HEK293T (cell line): ENCODE measurements at regions not wholly inside any gene's neighbourhood (a gene's known extent, or its start where the extent isn't known, plus 50 kb on each side); places are given as distances from the start of the nearest gene placed in this dataset.

Source experiments
- CTCF ChIA-PET: fragments of 350-600 bp; formaldehyde crosslinking; extraction: SDS; loops from one replicate; lab custom pipeline; 2021; ENCODE audit warnings: antibody characterized with exemption, inconsistent platforms; lab: Yijun Ruan, JAX
- POLR2A ChIA-PET: fragments of 350-600 bp; formaldehyde crosslinking; extraction: SDS; loops from one replicate; lab custom pipeline; 2020; ENCODE audit warnings: antibody characterized with exemption, inconsistent platforms; lab: Yijun Ruan, JAX
- DNase-seq: peaks from one replicate; pipeline ENCODE4 v3.0.0; 2012; ENCODE audit warnings: mixed read lengths; ENCODE audit errors: extremely low spot score
- ARNT ChIP-seq: fragments of 450-650 bp; IDR thresholded peaks from 2 replicates; pipeline ENCODE4 v1.6.1; 2017; ENCODE audit warnings: mild to moderate bottlenecking
- BHLHE40 ChIP-seq: fragments of 450-650 bp; IDR thresholded peaks from 2 replicates; pipeline ENCODE4 v1.6.1; 2016; ENCODE audit warnings: mild to moderate bottlenecking, moderate library complexity, borderline replicate concordance
- CTBP1 ChIP-seq: fragments of 450-650 bp; IDR thresholded peaks from 2 replicates; pipeline ENCODE4 v1.6.1; 2016; ENCODE audit warnings: borderline replicate concordance
- ELF4 ChIP-seq: fragments of 450-650 bp; IDR thresholded peaks from 2 replicates; pipeline ENCODE4 v1.6.1; 2017; ENCODE audit warnings: antibody characterized with exemption
- FOXA1 ChIP-seq: fragments of 450-650 bp; IDR thresholded peaks from 2 replicates; pipeline ENCODE4 v1.6.1; 2016; ENCODE audit warnings: mild to moderate bottlenecking
- FOXK2 ChIP-seq: fragments of 450-650 bp; IDR thresholded peaks from 2 replicates; pipeline ENCODE4 v1.6.1; 2016; ENCODE audit warnings: mild to moderate bottlenecking
- FOXM1 ChIP-seq: fragments of 450-650 bp; IDR thresholded peaks from 2 replicates; pipeline ENCODE4 v1.6.1; 2017; ENCODE audit warnings: mild to moderate bottlenecking, borderline replicate concordance
- HDGF ChIP-seq: fragments of 450-650 bp; IDR thresholded peaks from 2 replicates; pipeline ENCODE4 v1.6.1; 2017; ENCODE audit warnings: antibody characterized with exemption, borderline replicate concordance
- L3MBTL2 ChIP-seq: fragments of 450-650 bp; conservative IDR thresholded peaks from 2 replicates; pipeline ENCODE4 v1.6.1; 2016; ENCODE audit warnings: mild to moderate bottlenecking
- LEF1 ChIP-seq: fragments of 450-650 bp; IDR thresholded peaks from 2 replicates; pipeline ENCODE4 v1.6.1; 2017; ENCODE audit warnings: mild to moderate bottlenecking, borderline replicate concordance
- NFRKB ChIP-seq: fragments of 450-650 bp; IDR thresholded peaks from 2 replicates; pipeline ENCODE4 v1.6.1; 2016; ENCODE audit warnings: mild to moderate bottlenecking, moderate library complexity
- PKNOX1 ChIP-seq: fragments of 450-650 bp; IDR thresholded peaks from 2 replicates; pipeline ENCODE4 v1.6.1; 2016
- SP1 ChIP-seq: fragments of 450-650 bp; IDR thresholded peaks from 2 replicates; pipeline ENCODE4 v1.6.1; 2017
- SUZ12 ChIP-seq: fragments of 450-650 bp; IDR thresholded peaks from 2 replicates; pipeline ENCODE4 v1.6.1; 2016; ENCODE audit warnings: mild to moderate bottlenecking
- TARDBP ChIP-seq: fragments of 450-650 bp; IDR thresholded peaks from 2 replicates; pipeline ENCODE4 v1.6.1; 2016
- ZNF384 ChIP-seq: fragments of 450-650 bp; IDR thresholded peaks from 2 replicates; pipeline ENCODE4 v1.6.1; 2016

- CTCF ChIA-PET: no interaction called here
- TF ChIP-seq SUZ12: no peak
- no peak for TF ChIP-seq FOXA1
- DNase-seq: no peak
- POLR2A ChIA-PET: no interaction called here
Measured at GRCh38 chrX:150182161-150182560, 181.0 kb upstream of the MAMLD1 start.

GRCh38 chrX:150184491-150184890 is 178.6 kb upstream of the MAMLD1 start:
- POLR2A ChIA-PET: no interaction called here
- CTCF ChIA-PET: interaction anchor here (0.8 kb wide), 1 partner anchor 29 kb away, joined by 3 read pairs; no protein-coding TSS in a partner anchor
- no peak for DNase-seq
- TF ChIP-seq ZNF384 (no peak), FOXK2 (no peak), SP1 (no peak), L3MBTL2 (no peak), ELF4 (no peak), ARNT (no peak), BHLHE40 (no peak), HDGF (no peak), SUZ12 (no peak), FOXA1 (no peak), NFRKB (no peak), TARDBP (no peak), CTBP1 (no peak), PKNOX1 (no peak), FOXM1 (no peak), LEF1 (no peak)

GRCh38 chrX:150185766-150186165 is 177.4 kb upstream of the MAMLD1 start:
- CTCF ChIA-PET: interaction anchor here (1.0 kb wide), 1 partner anchor 11 kb away, joined by 3 read pairs; no protein-coding TSS in a partner anchor
- TF ChIP-seq FOXM1 (no peak), PKNOX1 (no peak), ARNT (no peak), NFRKB (no peak), SP1 (no peak), L3MBTL2 (no peak), LEF1 (no peak), TARDBP (no peak), HDGF (no peak), ZNF384 (no peak), CTBP1 (no peak), FOXK2 (no peak), BHLHE40 (no peak), ELF4 (no peak), FOXA1 (no peak), SUZ12 (no peak)
- DNase-seq: no peak
- POLR2A ChIA-PET: no interaction called here

- no peak for TF ChIP-seq LEF1
- TF ChIP-seq FOXK2: no peak
- TF ChIP-seq L3MBTL2: no peak
- no peak for TF ChIP-seq SP1
- no peak for TF ChIP-seq ARNT
- TF ChIP-seq CTBP1: no peak
- no peak for TF ChIP-seq TARDBP
- TF ChIP-seq BHLHE40: no peak
- no peak for TF ChIP-seq ZNF384
- TF ChIP-seq FOXM1: no peak
- TF ChIP-seq PKNOX1: no peak
- no peak for TF ChIP-seq SUZ12
- no peak for TF ChIP-seq FOXA1
- DNase-seq: no peak
- ChIA-PET POLR2A (no interaction called here), CTCF (no interaction called here)
Measured at GRCh38 chrX:150192816-150193215, 170.3 kb upstream of the MAMLD1 start.

GRCh38 chrX:150196285-150196684 is 166.8 kb upstream of the MAMLD1 start:
- no peak for DNase-seq
- ChIA-PET POLR2A (no interaction called here), CTCF (interaction anchor here (0.8 kb wide), 1 partner anchor 10 kb away, joined by 3 read pairs; no protein-coding TSS in a partner anchor)
- TF ChIP-seq ELF4: no peak
- no peak for TF ChIP-seq HDGF
- TF ChIP-seq ZNF384: no peak
- TF ChIP-seq PKNOX1: no peak

- POLR2A ChIA-PET: no interaction called here
- CTCF ChIA-PET: interaction anchor here (0.8 kb wide), 1 partner anchor 11 kb away, joined by 3 read pairs; no protein-coding TSS in a partner anchor
- no peak for DNase-seq
- TF ChIP-seq FOXA1 (no peak), ZNF384 (no peak), LEF1 (no peak), PKNOX1 (no peak), ELF4 (no peak), SP1 (no peak), TARDBP (no peak), ARNT (no peak), SUZ12 (no peak), BHLHE40 (no peak), NFRKB (no peak), L3MBTL2 (no peak), HDGF (no peak), FOXM1 (no peak), FOXK2 (no peak), CTBP1 (no peak)
Measured at GRCh38 chrX:150197388-150197787, 165.7 kb upstream of the MAMLD1 start.
